H4 (cell line): ENCODE measurements at regions not wholly inside any gene's neighbourhood (a gene's known extent, or its start where the extent isn't known, plus 50 kb on each side); places are given as distances from the start of the nearest gene placed in this dataset.
"Not testable (repeated sequence)": the region's sequence is repeated elsewhere in the genome, so short reads cannot be mapped to it uniquely, and the experiment has no call there.

Source experiments
- DNase-seq: peaks from one replicate; pipeline ENCODE4 v3.0.0-alpha.2; 2015; ENCODE audit warnings: low spot score

DNA sequence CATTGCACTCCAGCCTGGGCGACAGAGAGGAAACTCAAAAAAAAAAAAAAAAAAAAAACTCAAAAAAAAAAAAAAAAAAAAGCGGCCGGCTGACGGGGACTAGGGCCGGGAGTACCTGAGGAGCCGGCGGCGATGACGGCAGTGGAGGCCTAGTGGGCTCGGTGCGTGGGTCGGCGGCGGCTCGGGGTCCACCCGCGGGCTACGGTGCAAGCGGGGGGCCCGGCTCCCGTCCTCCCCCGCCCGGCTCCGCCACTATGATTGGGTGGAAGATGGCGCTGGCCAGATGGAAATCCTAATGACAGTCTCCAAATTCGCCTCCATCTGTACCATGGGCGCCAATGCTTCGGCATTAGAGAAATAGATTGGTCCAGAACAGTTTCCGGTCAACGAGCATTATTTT is 190.7 kb downstream of the TGIF2LX start:
- DNase-seq = not testable (repeated sequence)

DNA sequence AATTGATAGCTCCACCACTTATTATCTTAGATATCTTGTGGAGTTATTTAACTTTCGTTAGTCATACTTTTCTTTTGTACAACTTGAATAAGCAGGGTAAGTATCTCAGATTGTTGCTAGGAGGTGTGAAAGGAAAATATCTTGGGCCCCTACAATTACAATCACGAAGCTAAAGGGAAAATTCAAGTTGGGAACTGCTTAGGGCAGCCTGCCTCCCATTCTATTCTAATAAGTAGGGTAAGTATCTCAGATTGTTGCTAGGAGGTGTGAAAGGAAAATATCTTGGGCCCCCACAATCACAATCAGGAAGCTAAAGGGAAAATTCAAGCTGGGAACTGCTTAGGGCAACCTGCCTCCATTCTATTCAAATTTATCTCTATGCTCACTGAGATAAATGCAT is 213.2 kb downstream of the TGIF2LX start:
- not testable (repeated sequence) for DNase-seq

DNA sequence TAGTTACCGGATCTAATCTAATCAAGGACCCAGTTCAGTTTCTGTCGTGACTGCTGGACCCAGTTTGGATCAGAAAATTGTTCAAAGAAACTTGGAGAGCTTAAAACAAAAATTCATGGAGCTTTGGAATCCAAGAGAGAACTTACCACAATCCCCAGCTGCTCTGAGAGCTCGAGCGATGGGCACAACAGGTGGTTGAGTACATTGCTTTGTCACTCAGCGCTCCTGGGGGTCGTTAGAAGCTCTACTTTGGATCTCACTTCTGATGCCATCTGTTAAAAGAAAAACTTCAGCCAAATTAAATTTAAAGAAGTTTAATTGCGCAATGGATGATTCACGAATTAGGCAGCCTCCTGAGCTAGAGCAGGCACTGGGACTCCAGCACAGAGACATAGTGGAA is 257.3 kb downstream of the TGIF2LX start:
- peak; percentile 2 for DNase-seq

DNA sequence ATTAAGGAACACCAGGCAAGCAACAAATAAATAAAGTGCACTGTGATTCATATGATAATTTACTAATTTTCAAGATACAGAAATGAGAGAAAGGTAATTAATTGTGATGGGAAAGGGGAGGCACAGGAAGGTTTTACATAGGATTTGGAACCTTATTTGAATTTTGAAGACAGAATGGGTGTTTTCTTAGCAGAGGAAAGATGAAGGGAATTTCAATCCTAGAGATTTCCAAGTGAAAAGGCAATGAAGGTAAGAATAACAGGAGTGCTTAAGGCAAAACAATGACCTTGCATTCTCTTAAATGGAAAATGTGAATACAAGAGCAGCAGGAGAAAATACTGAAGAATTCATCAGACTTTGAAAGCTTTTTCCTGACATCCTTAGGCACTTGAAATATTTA is 267.3 kb downstream of the TGIF2LX start:
- not testable (repeated sequence) for DNase-seq

DNA sequence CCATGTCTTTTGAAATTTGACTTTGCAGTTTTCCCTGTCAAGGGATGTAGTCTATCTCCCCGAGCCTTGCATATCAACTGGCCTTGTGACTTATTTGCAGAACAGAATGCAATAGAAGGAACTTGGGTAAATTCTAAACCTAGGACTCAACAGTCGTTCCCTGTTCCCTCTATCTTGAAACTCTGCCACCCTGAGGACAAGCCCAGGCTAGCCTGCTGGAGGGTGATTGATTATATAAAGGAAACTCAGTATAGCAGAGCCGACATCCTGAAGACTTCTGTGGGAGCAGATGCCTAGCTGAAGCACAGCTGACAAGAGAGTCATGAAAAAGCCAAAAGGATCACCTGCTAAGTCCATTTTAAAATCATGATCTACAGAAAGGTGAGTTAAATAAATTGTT is 285.1 kb downstream of the TGIF2LX start:
- DNase-seq = not testable (repeated sequence)

DNA sequence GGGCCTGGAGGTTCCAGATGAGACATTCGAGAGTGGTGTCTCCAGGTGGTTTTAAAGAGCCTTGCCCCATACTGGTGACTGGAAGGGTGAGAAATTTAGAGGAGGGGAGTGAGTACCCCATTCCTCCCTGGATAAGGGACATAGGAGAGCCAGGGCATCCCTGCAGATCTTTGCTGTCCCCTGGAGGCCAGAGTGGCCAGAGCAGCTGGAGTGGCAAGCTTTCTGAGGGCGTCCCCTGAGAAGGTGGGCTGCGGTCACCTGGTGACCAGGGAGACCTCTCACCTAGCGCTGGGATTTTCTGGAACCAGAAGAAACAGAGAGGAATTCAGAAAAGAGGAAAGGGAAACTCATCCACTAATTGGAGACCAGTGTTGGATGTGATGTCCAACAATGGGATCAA is 300.9 kb downstream of the TGIF2LX start:
- not testable (repeated sequence) for DNase-seq

DNA sequence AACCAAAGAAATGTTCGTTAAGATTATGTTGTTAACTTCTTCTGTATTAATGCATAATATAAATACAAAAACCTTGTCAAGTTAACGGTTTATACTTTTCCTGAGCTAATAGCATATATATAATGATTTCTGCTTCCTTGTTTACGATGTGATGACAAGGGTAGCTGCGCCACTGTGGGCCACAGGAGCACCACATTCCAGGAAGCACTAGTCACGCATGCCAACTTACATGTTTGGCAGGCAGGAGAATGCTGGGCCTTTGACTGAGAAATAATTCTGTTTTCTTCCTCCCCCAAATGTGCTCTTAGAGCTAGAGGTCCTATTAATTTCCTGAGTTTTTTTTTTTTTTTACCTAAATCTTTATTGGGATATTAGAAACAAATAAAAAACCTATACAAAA is 349.9 kb downstream of the TGIF2LX start:
- peak; percentile 2 for DNase-seq
